K562 (cell line): ENCODE measurements at regions not wholly inside any gene's neighbourhood (a gene's known extent, or its start where the extent isn't known, plus 50 kb on each side); places are given as distances from the start of the nearest gene placed in this dataset.

ENCODE experiments used
- ATAC-seq: fragments of 200-7000 bp; cut with Tn5 transposase; 3 replicates; pipeline ENCODE4 v1.9.1; 2020; ENCODE audit warnings: moderate library complexity
- BruUV-seq: library from RNA; stranded (reverse); fragments of 400-500 nt; replicated peaks from 2 replicates; lab custom pipeline; 2021; lab: Mats Ljungman, UMichigan
- CTCF ChIA-PET: fragments of 300-600 bp; formaldehyde crosslinking; extraction: SDS; loops from one replicate; lab custom pipeline; 2021; ENCODE audit warnings: low intra/inter-chr PET ratio; lab: Yijun Ruan, JAX
- POLR2A ChIA-PET: fragments of 300-600, 350-650 bp; sonication (Branson Sonifier 250); formaldehyde crosslinking; extraction: SDS; loops from one replicate; lab custom pipeline; 2021; ENCODE audit warnings: antibody characterized with exemption, inconsistent platforms; lab: Yijun Ruan, JAX
- DNase-seq, 4 experiments: peaks; one replicate each; pipeline versions ENCODE4 v3.0.0 to v3.0.0-alpha.2; 2011 to 2018; ENCODE audit warnings: low spot score in 3 of 4, mixed read lengths in 3 of 4; ENCODE audit errors: extremely low read depth in 1 of 4
- FAIRE-seq: peaks from 2 replicates; lab custom pipeline; 2011; peaks lifted over from hg19 to GRCh38; lab: Jason Lieb, UNC
- H2AFZ ChIP-seq: 2 replicates; pipeline ENCODE4 v1.6.0; 2011; ENCODE audit warnings: low read depth, low read length, control low read depth, inconsistent platforms
- H3K27ac ChIP-seq: fragments of 200-600 bp; 3 replicates; pipeline ENCODE4 v1.8.0; 2011; ENCODE audit warnings: low read depth, mild to moderate bottlenecking, control low read depth, inconsistent platforms, low read length, moderate library complexity, mixed read lengths; ENCODE audit errors: extremely low read depth
- H3K27me3 ChIP-seq, 2 experiments: fragments of 300-600 bp in 1 of 2; 2 replicates in 1 of 2; 3 replicates in 1 of 2; pipeline versions ENCODE4 v1.6.0 to v1.8.0; 2011; ENCODE audit warnings: inconsistent platforms in 2 of 2, low read length in 2 of 2, mild to moderate bottlenecking in 1 of 2, mixed read lengths in 1 of 2, moderate library complexity in 1 of 2; ENCODE audit not compliant: control insufficient read depth in 2 of 2, insufficient read depth in 2 of 2
- H3K36me3 ChIP-seq: fragments of 300-600 bp; 3 replicates; pipeline ENCODE4 v1.8.0; 2011; ENCODE audit warnings: mild to moderate bottlenecking, low read length, inconsistent platforms; ENCODE audit not compliant: control insufficient read depth, insufficient read depth
- H3K4me1 ChIP-seq, 2 experiments: fragments of 200-600 bp in 1 of 2; replicated peaks in 1 of 2; 2 replicates in 1 of 2; 3 replicates in 1 of 2; pipeline versions ENCODE4 v1.5.1 to v1.8.0; 2011; ENCODE audit warnings: inconsistent platforms in 2 of 2, low read length in 2 of 2, mild to moderate bottlenecking in 1 of 2, mixed read lengths in 1 of 2, moderate library complexity in 1 of 2; ENCODE audit not compliant: control insufficient read depth in 2 of 2, insufficient read depth in 2 of 2
- H3K4me2 ChIP-seq: 2 replicates; pipeline ENCODE4 v1.6.1; 2011; ENCODE audit warnings: low read length, control low read depth, inconsistent platforms, mixed read lengths; ENCODE audit not compliant: insufficient read depth
- H3K4me3 ChIP-seq: fragments of 200-600 bp; sonication (generic), shearing (Covaris generic); 2 replicates; pipeline ENCODE4 v1.5.1; 2016; ENCODE audit warnings: control low read depth, inconsistent platforms
- H3K79me2 ChIP-seq: fragments of 200-600 bp; 3 replicates; pipeline ENCODE4 v1.8.0; 2011; ENCODE audit warnings: low read length, inconsistent platforms; ENCODE audit not compliant: control insufficient read depth, insufficient read depth
- H3K9ac ChIP-seq, 2 experiments: 2 replicates each; pipeline versions ENCODE4 v1.6.0 to v1.6.1; 2011; ENCODE audit warnings: low read depth in 2 of 2, low read length in 2 of 2, control low read depth in 1 of 2, inconsistent platforms in 1 of 2, mild to moderate bottlenecking in 1 of 2, mixed read lengths in 1 of 2; ENCODE audit not compliant: insufficient read depth in 1 of 2
- H3K9me1 ChIP-seq: one replicate; pipeline ENCODE4 v1.6.0; 2011; ENCODE audit warnings: inconsistent platforms, mild to moderate bottlenecking, low read length, moderate library complexity; ENCODE audit not compliant: control insufficient read depth, insufficient read depth
- H3K9me3 ChIP-seq: replicated peaks from 2 replicates; pipeline ENCODE4 v1.5.1; 2011; ENCODE audit warnings: low read depth, low read length, inconsistent platforms; ENCODE audit not compliant: control insufficient read depth, insufficient read depth
- H4K20me1 ChIP-seq: replicated peaks from 2 replicates; pipeline ENCODE4 v1.6.1; 2011; ENCODE audit warnings: low read length, inconsistent platforms, mixed read lengths; ENCODE audit not compliant: control insufficient read depth, insufficient read depth
- E2F3 ChIP-seq: fragments of 250-450 bp; sonication (Bioruptor Pico); IDR thresholded peaks from 2 replicates; pipeline ENCODE4 v1.4.0; 2020; ENCODE audit warnings: mild to moderate bottlenecking
- FOXA3 ChIP-seq, 2 experiments: fragments of 450-650 bp in 1 of 2; sonication (generic) in 1 of 2; formaldehyde crosslinking; IDR thresholded peaks in 1 of 2; conservative IDR thresholded peaks in 1 of 2; 2 replicates each; pipeline versions ENCODE4 v1.4.0 to v1.8.0; 2020 to 2022; ENCODE audit warnings: mild to moderate bottlenecking in 2 of 2, missing genetic modification reagents in 1 of 2
- KAT8 ChIP-seq: fragments of 450-650 bp; IDR thresholded peaks from 2 replicates; pipeline ENCODE4 v1.6.1; 2016; ENCODE audit warnings: low read depth, mild to moderate bottlenecking
- NCOA6 ChIP-seq: fragments of 450-650 bp; IDR thresholded peaks from 2 replicates; pipeline ENCODE4 v1.6.1; 2017; ENCODE audit warnings: mild to moderate bottlenecking
- POLR2H ChIP-seq: IDR thresholded peaks from 2 replicates; pipeline ENCODE4 v1.6.1; 2016; ENCODE audit warnings: missing genetic modification characterization, low read depth, mild to moderate bottlenecking, control low read depth, missing compliant biosample characterization, moderate library complexity
- SIRT6 ChIP-seq: IDR thresholded peaks from one replicate; pipeline ENCODE4 v1.6.1; 2012; ENCODE audit warnings: low read depth, mild to moderate bottlenecking, control low read depth, inconsistent platforms, low read length, moderate library complexity
- TCF7 ChIP-seq: sonication (generic); IDR thresholded peaks from 2 replicates; pipeline ENCODE4 v1.6.1; 2016; ENCODE audit warnings: antibody characterized with exemption, borderline replicate concordance
- U2AF1 ChIP-seq: fragments of 200-400 bp; formaldehyde crosslinking; optimal IDR thresholded peaks from 2 replicates; pipeline ENCODE3; 2017; ENCODE audit warnings: mild to moderate bottlenecking, low read depth, low read length, moderate library complexity
- ZKSCAN3 ChIP-seq: fragments of 250-450 bp; sonication (Bioruptor Pico); IDR thresholded peaks from 2 replicates; pipeline ENCODE4 v1.4.0; 2020
- ZNF263 ChIP-seq: sonication (generic); formaldehyde crosslinking; IDR thresholded peaks from 2 replicates; pipeline ENCODE4 v1.8.0; 2022; ENCODE audit warnings: mild to moderate bottlenecking, missing genetic modification reagents, borderline replicate concordance
- ZNF3 ChIP-seq: fragments of 250-450 bp; sonication (Bioruptor Pico); IDR thresholded peaks from 2 replicates; pipeline ENCODE4 v1.5.0; 2021; ENCODE audit warnings: mild to moderate bottlenecking, moderate library complexity
- WGBS: fragments of 100-300 bp; shearing (Covaris generic); methylation state at CpG from one replicate; pipeline ENCODE4 v1.1.6; 2016; ENCODE audit warnings: low coverage, mixed read lengths; ENCODE audit not compliant: insufficient coverage; ENCODE audit errors: missing lambda C conversion rate; 5-methylcytosine and 5-hydroxymethylcytosine counted together
- in situ Hi-C: fragments of 300-500 bp; cut with MboI; formaldehyde crosslinking; loops from 4 replicates; pipeline ENCODE4 v1.15.0; 2018; ENCODE audit warnings: inconsistent platforms, mixed read lengths
- intact Hi-C: fragments of 100-400 bp; cut with micrococcal nuclease; formaldehyde crosslinking; loops from 2 replicates; pipeline ENCODE4 v1.14.2; 2022
- TF ChIP-seq, protein P1 (sequence below): fragments of 450-650 bp; IDR thresholded peaks from 2 replicates; pipeline ENCODE4 v1.6.1; 2016; ENCODE audit warnings: borderline replicate concordance

DNA sequence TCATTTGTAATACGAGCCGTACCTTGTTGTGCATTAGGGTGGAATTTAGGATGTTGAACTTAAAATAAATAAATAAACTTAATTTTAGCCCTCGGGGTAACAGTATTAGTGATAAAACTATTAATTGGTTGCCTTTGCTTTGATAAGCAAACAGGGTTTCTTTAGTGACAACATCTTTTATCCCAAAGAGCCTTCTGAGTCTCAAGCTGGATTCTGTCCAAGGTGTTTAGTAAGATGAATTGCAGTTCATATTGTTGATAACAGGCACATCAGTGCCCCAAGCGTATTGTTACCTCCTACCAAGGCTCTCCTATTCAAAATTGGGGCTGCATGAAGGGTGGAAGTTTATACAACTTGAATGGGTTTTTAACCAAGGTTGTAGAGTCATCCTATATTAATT lies 144.4 kb upstream of the CELF2 start:
- FAIRE-seq (no peak), DNase-seq (no peak), ATAC-seq (no peak)
- ChIA-PET POLR2A (no interaction called here), CTCF (no interaction called here)
- Histone ChIP-seq H3K4me1 (no peaks in the 10 kb centered on the region), H3K9ac (no peak overlapping the region), H3K27ac (no peak overlapping the region), H3K9me3 (no peaks in the 10 kb centered on the region), H3K36me3 (no peaks in the 10 kb centered on the region), H2AFZ (no peak overlapping the region), H3K27me3 (no peaks in the 10 kb centered on the region), H3K79me2 (no peaks in the 10 kb centered on the region), H3K9me1 (no peaks in the 10 kb centered on the region), H4K20me1 (no peaks in the 10 kb centered on the region), H3K4me3 (no peak overlapping the region), H3K4me2 (no peak overlapping the region)
- in situ Hi-C loops (no loop called here), intact Hi-C loops (no loop called here)
- BruUV-seq: no TSS peak
- TF ChIP-seq NCOA6: no peak
- no peak for TF ChIP-seq TCF7
- TF ChIP-seq E2F3 (CRISPR knock-in tag): no peak
- no peak for TF ChIP-seq SIRT6
- TF ChIP-seq POLR2H (tag): no peak
- no peak for TF ChIP-seq KAT8
- 0% methylated on average over 4 of the region's 4 CpGs for WGBS

DNA sequence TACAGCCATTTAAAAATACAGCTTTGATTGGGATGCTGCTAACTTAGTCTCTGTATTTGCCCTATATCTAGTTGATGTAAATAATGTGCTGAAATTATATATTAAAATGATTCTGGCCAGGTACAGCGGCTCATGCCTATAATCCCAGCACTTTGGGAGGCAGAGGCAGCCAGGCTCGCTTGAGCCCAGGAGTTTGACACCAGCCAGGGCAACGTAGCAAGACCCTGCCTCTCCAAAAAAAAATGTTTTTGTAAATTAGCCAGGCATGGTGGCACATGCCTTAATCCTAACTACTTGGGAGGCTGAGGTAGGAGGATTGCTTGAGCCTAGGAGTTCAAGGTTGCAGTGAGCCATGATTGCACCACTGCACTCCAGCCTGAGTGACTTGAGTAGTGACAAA lies 143.8 kb upstream of the CELF2 start:
- Histone ChIP-seq H3K9me3 (no peaks in the 10 kb centered on the region), H3K4me1 (no peaks in the 10 kb centered on the region), H3K9me1 (no peaks in the 10 kb centered on the region), H3K9ac (no peak overlapping the region), H3K27ac (no peak overlapping the region), H3K4me2 (no peak overlapping the region), H3K36me3 (no peaks in the 10 kb centered on the region), H3K27me3 (no peaks in the 10 kb centered on the region), H2AFZ (no peak overlapping the region), H4K20me1 (no peaks in the 10 kb centered on the region), H3K79me2 (no peaks in the 10 kb centered on the region), H3K4me3 (no peak overlapping the region)
- no peak for TF ChIP-seq ZNF3 (CRISPR knock-in tag)
- TF ChIP-seq, protein P1, sequence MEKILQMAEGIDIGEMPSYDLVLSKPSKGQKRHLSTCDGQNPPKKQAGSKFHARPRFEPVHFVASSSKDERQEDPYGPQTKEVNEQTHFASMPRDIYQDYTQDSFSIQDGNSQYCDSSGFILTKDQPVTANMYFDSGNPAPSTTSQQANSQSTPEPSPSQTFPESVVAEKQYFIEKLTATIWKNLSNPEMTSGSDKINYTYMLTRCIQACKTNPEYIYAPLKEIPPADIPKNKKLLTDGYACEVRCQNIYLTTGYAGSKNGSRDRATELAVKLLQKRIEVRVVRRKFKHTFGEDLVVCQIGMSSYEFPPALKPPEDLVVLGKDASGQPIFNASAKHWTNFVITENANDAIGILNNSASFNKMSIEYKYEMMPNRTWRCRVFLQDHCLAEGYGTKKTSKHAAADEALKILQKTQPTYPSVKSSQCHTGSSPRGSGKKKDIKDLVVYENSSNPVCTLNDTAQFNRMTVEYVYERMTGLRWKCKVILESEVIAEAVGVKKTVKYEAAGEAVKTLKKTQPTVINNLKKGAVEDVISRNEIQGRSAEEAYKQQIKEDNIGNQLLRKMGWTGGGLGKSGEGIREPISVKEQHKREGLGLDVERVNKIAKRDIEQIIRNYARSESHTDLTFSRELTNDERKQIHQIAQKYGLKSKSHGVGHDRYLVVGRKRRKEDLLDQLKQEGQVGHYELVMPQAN: no peak
- TF ChIP-seq ZKSCAN3 (CRISPR knock-in tag): no peak
- TF ChIP-seq U2AF1: no peak
- TF ChIP-seq ZNF263 (CRISPR knock-in tag): no peak
- no peak for TF ChIP-seq FOXA3 (CRISPR knock-in tag; conservative IDR thresholded peaks at IDR 0.05 in 1 of 2, IDR thresholded peaks at IDR 0.05 in 1 of 2)
- ChIA-PET POLR2A (no interaction called here), CTCF (no interaction called here)
- in situ Hi-C loops (no loop called here), intact Hi-C loops (no loop called here)
- DNase-seq: no peak
- BruUV-seq: no TSS peak
- no peak for ATAC-seq
- no peak for FAIRE-seq
- 0% methylated on average over 3 of the region's 3 CpGs for WGBS
